ENCODE measurements at regions not wholly inside any gene's neighbourhood (a gene's known extent, or its start where the extent isn't known, plus 50 kb on each side); places are given as distances from the start of the nearest gene placed in this dataset.

DNA sequence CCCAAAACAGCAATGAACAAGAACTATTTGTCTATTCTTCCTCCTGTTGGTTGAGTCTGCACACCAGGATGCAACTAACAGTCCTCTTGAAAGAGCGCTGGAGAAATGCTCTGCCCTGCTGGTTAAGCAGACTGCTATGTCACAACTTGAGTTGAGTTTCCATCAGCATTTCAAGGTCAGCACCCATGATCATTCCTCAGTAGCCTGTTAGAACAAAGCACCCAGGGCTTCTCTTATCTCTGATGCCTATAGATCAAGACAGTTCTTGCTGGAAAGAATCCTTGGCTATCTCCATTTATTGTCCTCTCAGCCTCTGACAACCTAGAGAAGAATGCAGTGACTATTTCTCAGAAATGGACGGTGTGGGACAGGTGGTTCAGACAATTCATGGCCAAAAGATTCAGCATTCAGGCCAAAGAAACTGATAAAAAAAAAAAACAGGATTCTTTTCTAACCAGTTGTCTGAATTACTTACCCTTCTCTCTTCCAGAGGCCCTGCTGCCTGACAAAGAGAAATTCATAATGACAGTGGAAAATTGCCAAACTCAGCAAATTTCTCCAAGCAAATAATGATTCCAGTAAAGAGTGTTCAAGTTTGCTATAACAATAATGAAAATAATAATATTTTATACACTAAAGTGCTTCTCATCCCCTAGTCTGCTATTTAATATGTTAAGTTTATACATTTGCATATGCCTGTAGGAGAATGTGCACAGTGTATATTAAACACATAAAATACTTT is 306.7 kb downstream of the EMP1 start:
- no peak for DNase-seq (ENCODE audit: low spot score)
- no peak for TF ChIP-seq CTCF (IDR thresholded peaks at IDR 0.05; ENCODE audit: extremely low read depth, insufficient read depth, missing control alignments)
- in situ Hi-C loops (cut with MboI; ENCODE audit: low pct_unique_long_range_greater_than_20kb, low sequenced_read_pairs, unreplicated experiment) = no loop called here

- no peak for TF ChIP-seq CTCF (IDR thresholded peaks at IDR 0.05; ENCODE audit: extremely low read depth, insufficient read depth, missing control alignments)
- in situ Hi-C loops (cut with MboI; ENCODE audit: low pct_unique_long_range_greater_than_20kb, low sequenced_read_pairs, unreplicated experiment) = no loop called here
- DNase-seq (ENCODE audit: low spot score) = no peak
Observed at GRCh38 chr12:13499008-13499407, 302.5 kb downstream of the EMP1 start.

DNA sequence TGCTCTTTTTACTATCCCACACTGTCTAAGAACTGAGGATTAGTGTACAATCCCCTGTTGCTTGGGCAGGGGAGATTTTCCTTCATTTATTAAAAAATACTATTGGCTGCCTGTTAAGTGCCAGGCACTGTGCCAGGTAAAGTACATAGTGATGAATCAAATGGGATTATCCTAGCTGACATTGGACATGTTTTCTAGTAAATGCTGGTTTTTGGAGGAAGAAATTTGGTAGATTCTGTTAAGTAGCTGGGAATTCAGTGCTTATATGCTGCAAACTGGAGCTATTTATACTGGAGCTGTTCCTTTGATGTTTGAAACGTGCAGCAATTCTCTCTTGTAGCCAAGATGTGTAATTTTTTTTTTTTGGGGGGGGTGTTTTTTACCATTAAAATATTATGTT is 299.6 kb downstream of the EMP1 start:
- no peak for DNase-seq (ENCODE audit: low spot score)
- in situ Hi-C loops (cut with MboI; ENCODE audit: low pct_unique_long_range_greater_than_20kb, low sequenced_read_pairs, unreplicated experiment) = no loop called here
- TF ChIP-seq CTCF (IDR thresholded peaks at IDR 0.05; ENCODE audit: extremely low read depth, insufficient read depth, missing control alignments) = no peak

DNA sequence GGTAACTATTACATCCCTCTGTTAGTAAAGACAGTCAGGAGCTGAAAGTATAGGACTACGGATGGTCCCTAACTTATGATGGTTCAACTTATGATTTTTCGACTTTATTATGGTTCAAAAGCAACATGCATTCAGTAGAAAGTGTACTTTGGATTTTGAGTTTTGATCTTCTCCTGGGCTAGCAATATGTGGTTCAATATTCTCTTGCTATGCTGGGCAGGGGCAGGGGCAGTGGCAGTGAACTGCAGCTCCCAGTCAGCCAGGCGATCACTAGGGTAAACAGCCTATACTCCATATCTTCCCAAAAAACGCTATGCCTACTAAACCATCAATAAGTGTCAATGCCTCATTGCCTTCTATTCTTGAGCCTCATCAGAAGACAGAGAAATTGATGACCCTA is 292.7 kb downstream of the EMP1 start:
- no peak for TF ChIP-seq CTCF (IDR thresholded peaks at IDR 0.05; ENCODE audit: extremely low read depth, insufficient read depth, missing control alignments)
- DNase-seq (ENCODE audit: low spot score) = no peak
- in situ Hi-C loops (cut with MboI; ENCODE audit: low pct_unique_long_range_greater_than_20kb, low sequenced_read_pairs, unreplicated experiment) = no loop called here

GRCh38 chr12:13487326-13487725 is 290.8 kb downstream of the EMP1 start:
- DNase-seq (ENCODE audit: low spot score) = no peak
- in situ Hi-C loops (cut with MboI; ENCODE audit: low pct_unique_long_range_greater_than_20kb, low sequenced_read_pairs, unreplicated experiment) = no loop called here
- TF ChIP-seq CTCF (IDR thresholded peaks at IDR 0.05; ENCODE audit: extremely low read depth, insufficient read depth, missing control alignments) = no peak

DNA sequence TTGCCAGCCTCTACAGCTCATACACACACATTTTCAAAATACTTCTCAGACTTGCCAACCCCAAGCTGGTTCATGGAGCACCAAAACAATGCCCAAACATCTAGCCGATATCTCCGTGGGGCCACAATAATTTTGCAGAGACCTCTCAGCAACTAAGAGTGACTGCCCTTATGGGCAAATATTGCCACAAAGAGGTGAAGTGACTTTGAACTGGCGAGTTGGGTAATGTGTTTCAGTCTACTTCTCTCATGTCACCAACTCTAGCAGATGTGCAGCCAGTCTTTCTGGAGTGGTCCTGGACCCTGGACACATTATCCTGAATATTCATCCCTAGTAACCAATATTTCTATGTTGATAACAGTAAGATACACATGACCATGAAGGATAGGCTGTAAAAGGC is 290.3 kb downstream of the EMP1 start:
- no peak for TF ChIP-seq CTCF (IDR thresholded peaks at IDR 0.05; ENCODE audit: extremely low read depth, insufficient read depth, missing control alignments)
- in situ Hi-C loops (cut with MboI; ENCODE audit: low pct_unique_long_range_greater_than_20kb, low sequenced_read_pairs, unreplicated experiment) = no loop called here

More for the DNA sequence above, 290.3 kb downstream of the EMP1 start:
- no peak for DNase-seq (ENCODE audit: low spot score)

Data from GM13977 (cell line).